ENCODE measurements at regions not wholly inside any gene's neighbourhood (a gene's known extent, or its start where the extent isn't known, plus 50 kb on each side); places are given as distances from the start of the nearest gene placed in this dataset.

DNA sequence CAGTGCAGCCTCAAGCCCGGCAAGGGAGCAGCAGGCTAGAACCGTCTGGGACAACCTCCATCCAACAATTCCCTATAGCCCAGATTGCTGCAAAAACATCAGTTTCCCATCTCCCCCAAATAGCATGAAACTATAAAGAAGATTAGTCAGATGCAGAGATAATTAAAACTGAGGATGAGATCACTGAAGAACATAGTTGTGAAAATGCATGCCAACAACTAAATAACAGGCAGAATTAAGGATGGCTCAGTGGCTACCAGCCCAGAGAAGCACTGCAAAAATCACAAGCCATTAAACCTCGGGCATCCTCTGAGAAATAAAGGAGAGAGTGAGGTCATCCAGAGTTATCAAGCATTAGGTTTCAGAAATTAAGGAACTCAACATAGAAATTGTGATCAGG is 427.1 kb downstream of the TNS3 start:
- peaks cover 9% of the 10 kb centered on the region for H3K4me1 Mint-ChIP-seq
- no peaks in the 10 kb centered on the region for H3K27me3 Mint-ChIP-seq (ENCODE audit: low read depth)
- no peak overlapping the region for H3K4me3 Mint-ChIP-seq
- TF ChIP-seq CTCF (IDR thresholded peaks at IDR 0.05; ENCODE audit: unreplicated experiment in 3 of 3), result no peak
- H3K36me3 Mint-ChIP-seq (ENCODE audit: low read depth), result peaks cover 3% of the 10 kb centered on the region
- peaks cover 14% of the 10 kb centered on the region for H3K9me3 Mint-ChIP-seq
- peak overlapping the region; percentile 68 to 97 (median 81) for H3K27ac Mint-ChIP-seq

DNA sequence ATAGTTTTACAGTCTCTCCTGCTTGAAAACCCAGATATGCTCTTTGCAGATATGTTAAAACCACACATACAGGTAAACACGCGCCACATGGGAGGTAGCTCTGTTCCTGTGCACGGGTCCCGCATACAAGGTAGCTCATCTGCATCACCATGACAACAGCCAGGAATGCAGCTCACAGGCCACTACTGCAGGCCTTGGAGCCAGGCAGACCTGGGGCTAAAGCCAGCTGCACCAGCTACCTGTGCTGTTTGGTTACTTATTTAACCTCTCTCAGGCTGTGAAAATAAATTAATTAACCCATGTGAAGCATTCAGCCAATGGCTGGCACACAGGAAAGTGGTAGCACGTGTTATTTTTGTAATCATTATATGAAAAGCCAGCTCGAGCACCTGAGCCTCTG is 428.3 kb downstream of the TNS3 start:
- TF ChIP-seq CTCF (IDR thresholded peaks at IDR 0.05; ENCODE audit: unreplicated experiment in 3 of 3), result no peak
- Mint-ChIP-seq H3K27ac (peak overlapping the region; percentile 68 to 97 (median 81)), H3K36me3 (ENCODE audit: low read depth) (no peaks in the 10 kb centered on the region), H3K4me3 (peak overlapping the region in 1 of 3 experiments; percentile 39), H3K27me3 (ENCODE audit: low read depth) (no peaks in the 10 kb centered on the region), H3K9me3 (peaks cover 4% of the 10 kb centered on the region), H3K4me1 (peaks cover 14% of the 10 kb centered on the region)

DNA sequence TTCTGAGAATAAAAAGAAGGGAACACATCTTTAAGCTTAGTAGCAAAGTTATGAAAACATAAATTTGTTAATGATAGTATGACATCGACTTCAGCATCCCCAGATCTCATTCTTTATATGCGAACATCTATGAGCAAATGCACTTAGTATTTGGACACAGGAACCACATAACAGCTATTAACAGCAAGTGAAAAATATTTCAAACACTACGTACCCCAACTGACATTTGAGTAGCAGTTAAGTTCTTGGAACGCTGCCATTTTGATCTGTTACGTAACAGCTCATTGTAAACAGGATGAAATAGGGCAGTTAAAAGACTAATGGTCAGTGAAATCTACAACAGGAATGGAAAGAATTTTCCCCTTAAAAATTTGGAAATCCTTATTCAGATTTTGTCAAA is 428.9 kb downstream of the TNS3 start:
- no peak for TF ChIP-seq CTCF (IDR thresholded peaks at IDR 0.05; ENCODE audit: unreplicated experiment in 3 of 3)
- H3K27ac Mint-ChIP-seq, result peak overlapping the region; percentile 68 to 97 (median 81)
- H3K27me3 Mint-ChIP-seq (ENCODE audit: low read depth), result no peaks in the 10 kb centered on the region
- no peaks in the 10 kb centered on the region for H3K9me3 Mint-ChIP-seq
- H3K4me3 Mint-ChIP-seq, result no peak overlapping the region
- no peaks in the 10 kb centered on the region for H3K36me3 Mint-ChIP-seq (ENCODE audit: low read depth)
- H3K4me1 Mint-ChIP-seq, result peaks cover 16% of the 10 kb centered on the region

GRCh38 chr7:47152307-47152706 is 429.6 kb downstream of the TNS3 start:
- no peaks in the 10 kb centered on the region for H3K9me3 Mint-ChIP-seq
- TF ChIP-seq CTCF (IDR thresholded peaks at IDR 0.05; ENCODE audit: unreplicated experiment in 3 of 3), result no peak
- no peaks in the 10 kb centered on the region for H3K27me3 Mint-ChIP-seq (ENCODE audit: low read depth)
- H3K4me3 Mint-ChIP-seq, result no peak overlapping the region
- no peak overlapping the region for H3K27ac Mint-ChIP-seq
- peaks cover 16% of the 10 kb centered on the region for H3K4me1 Mint-ChIP-seq
- H3K36me3 Mint-ChIP-seq (ENCODE audit: low read depth), result no peaks in the 10 kb centered on the region

GRCh38 chr7:47150497-47151260 is 431.2 kb downstream of the TNS3 start:
- TF ChIP-seq CTCF (IDR thresholded peaks at IDR 0.05; ENCODE audit: unreplicated experiment in 3 of 3), result no peak
- peaks cover 16% of the 10 kb centered on the region for H3K4me1 Mint-ChIP-seq
- H3K9me3 Mint-ChIP-seq, result no peaks in the 10 kb centered on the region
- no peak overlapping the region for H3K4me3 Mint-ChIP-seq
- no peaks in the 10 kb centered on the region for H3K36me3 Mint-ChIP-seq (ENCODE audit: low read depth)
- H3K27me3 Mint-ChIP-seq (ENCODE audit: low read depth), result no peaks in the 10 kb centered on the region
- H3K27ac Mint-ChIP-seq, result peak overlapping the region in 1 of 3 experiments; percentile 41

- no peaks in the 10 kb centered on the region for H3K27me3 Mint-ChIP-seq (ENCODE audit: low read depth)
- TF ChIP-seq CTCF (IDR thresholded peaks at IDR 0.05; ENCODE audit: unreplicated experiment in 3 of 3), result no peak
- H3K27ac Mint-ChIP-seq, result no peak overlapping the region
- no peaks in the 10 kb centered on the region for H3K36me3 Mint-ChIP-seq (ENCODE audit: low read depth)
- H3K4me1 Mint-ChIP-seq, result peaks cover 23% of the 10 kb centered on the region
- no peaks in the 10 kb centered on the region for H3K9me3 Mint-ChIP-seq
- H3K4me3 Mint-ChIP-seq, result no peak overlapping the region
Measured at GRCh38 chr7:47149971-47150370, 431.9 kb downstream of the TNS3 start.

Data from nephron (organoid).